GM12892 (cell line): ENCODE measurements at regions not wholly inside any gene's neighbourhood (a gene's known extent, or its start where the extent isn't known, plus 50 kb on each side); places are given as distances from the start of the nearest gene placed in this dataset.

Source experiments
- POLR2A ChIP-seq: IDR thresholded peaks from 2 replicates; pipeline ENCODE4 v1.6.1; 2011; ENCODE audit warnings: low read depth, low read length, control low read depth
- TAF1 ChIP-seq: IDR thresholded peaks from 2 replicates; pipeline ENCODE4 v1.6.1; 2011; ENCODE audit warnings: low read depth, mild to moderate bottlenecking, control low read depth, low read length, borderline replicate concordance

GRCh38 chr10:112057072-112057471 is 126.5 kb downstream of the GPAM start:
- TF ChIP-seq POLR2A, result no peak
- no peak for TF ChIP-seq TAF1
